GM12878 (cell line): ENCODE measurements at regions not wholly inside any gene's neighbourhood (a gene's known extent, or its start where the extent isn't known, plus 50 kb on each side); places are given as distances from the start of the nearest gene placed in this dataset.

Experiments
- ATAC-seq: fragments of 200-7000 bp; cut with Tn5 transposase; 3 replicates; pipeline ENCODE4 v1.9.1; 2020; ENCODE audit warnings: mild to moderate bottlenecking, moderate library complexity
- BruUV-seq: library from RNA; stranded (reverse); fragments of 400-500 nt; replicated peaks from 2 replicates; lab custom pipeline; 2021; lab: Mats Ljungman, UMichigan
- CTCF ChIA-PET: fragments of 300-600 bp; sonication (Branson Sonifier 250); formaldehyde crosslinking; extraction: SDS; loops from one replicate; lab custom pipeline; 2021; ENCODE audit warnings: inconsistent platforms; lab: Yijun Ruan, JAX
- POLR2A ChIA-PET: fragments of 350-600 bp; formaldehyde crosslinking; extraction: SDS; loops from one replicate; lab custom pipeline; 2021; ENCODE audit warnings: inconsistent platforms; lab: Charles Lee
- RAD21 ChIA-PET: fragments of 300-600 bp; sonication (Branson Sonifier 250); formaldehyde crosslinking; loops from one replicate; lab custom pipeline; 2023; ENCODE audit warnings: antibody characterized with exemption; ENCODE audit not compliant: unreplicated experiment; lab: Charles Lee
- SMC1A ChIA-PET: fragments of 300-600 bp; sonication (Branson Sonifier 250); formaldehyde crosslinking; loops from one replicate; lab custom pipeline; 2023; ENCODE audit not compliant: unreplicated experiment, uncharacterized antibody; lab: Charles Lee
- DNase-seq: peaks from one replicate; pipeline ENCODE4 v3.0.0-alpha.2; 2011; ENCODE audit warnings: low read depth, low spot score
- FAIRE-seq: peaks from 3 replicates; lab custom pipeline; 2011; peaks lifted over from hg19 to GRCh38; lab: Jason Lieb, UNC
- H2AFZ ChIP-seq: 2 replicates; pipeline ENCODE4 v1.6.0; 2011; ENCODE audit warnings: low read depth, low read length, control low read depth; ENCODE audit not compliant: control insufficient read depth
- H3K27ac ChIP-seq: 2 replicates; pipeline ENCODE4 v1.5.1; 2011; ENCODE audit warnings: control low read depth; ENCODE audit not compliant: control insufficient read depth, insufficient read depth
- H3K27me3 ChIP-seq, 2 experiments: replicated peaks in 1 of 2; 2 replicates each; pipeline versions ENCODE4 v1.6.0 to v1.6.1; 2011; ENCODE audit warnings: low read length in 1 of 2; ENCODE audit not compliant: control insufficient read depth in 2 of 2, insufficient read depth in 2 of 2
- H3K36me3 ChIP-seq, 2 experiments: 2 replicates each; pipeline ENCODE4 v1.5.1; 2011; ENCODE audit warnings: low read length in 1 of 2; ENCODE audit not compliant: control insufficient read depth in 2 of 2, insufficient read depth in 2 of 2
- H3K4me1 ChIP-seq: 2 replicates; pipeline ENCODE4 v1.6.1; 2011; ENCODE audit warnings: mild to moderate bottlenecking, low read length, moderate library complexity, mixed read lengths; ENCODE audit not compliant: control insufficient read depth, insufficient read depth
- H3K4me2 ChIP-seq: 2 replicates; pipeline ENCODE4 v1.6.0; 2011; ENCODE audit warnings: control low read depth; ENCODE audit not compliant: control insufficient read depth, insufficient read depth
- H3K4me3 ChIP-seq: fragments of 200-600 bp; sonication (generic); 2 replicates; pipeline ENCODE4 v1.5.1; 2016
- H3K79me2 ChIP-seq: 2 replicates; pipeline ENCODE4 v1.6.0; 2011; ENCODE audit warnings: low read length; ENCODE audit not compliant: control insufficient read depth, insufficient read depth
- H3K9ac ChIP-seq: 2 replicates; pipeline ENCODE4 v1.8.0; 2011; ENCODE audit warnings: low read length, control low read depth, mixed read lengths; ENCODE audit not compliant: control insufficient read depth, insufficient read depth
- H3K9me3 ChIP-seq: replicated peaks from 3 replicates; pipeline ENCODE4 v1.5.1; 2011; ENCODE audit warnings: mild to moderate bottlenecking, low read length; ENCODE audit not compliant: control insufficient read depth, insufficient read depth
- H4K20me1 ChIP-seq: 2 replicates; pipeline ENCODE4 v1.6.0; 2011; ENCODE audit not compliant: control insufficient read depth, insufficient read depth
- BHLHE40 ChIP-seq, 2 experiments: fragments of 450-650 bp in 1 of 2; IDR thresholded peaks; 2 replicates each; pipeline ENCODE4 v1.6.1; 2011 to 2017; ENCODE audit warnings: low read depth in 2 of 2, borderline replicate concordance in 1 of 2, improper control_type of control experiment in 1 of 2, low read length in 1 of 2, mild to moderate bottlenecking in 1 of 2
- BMI1 ChIP-seq: fragments of 450-650 bp; IDR thresholded peaks from 2 replicates; pipeline ENCODE4 v1.6.1; 2016; ENCODE audit warnings: mild to moderate bottlenecking, moderate library complexity, borderline replicate concordance
- EP300 ChIP-seq, 2 experiments: fragments of 150-350 bp in 1 of 2; IDR thresholded peaks; 2 replicates each; pipeline ENCODE4 v1.6.1; 2011 to 2012; ENCODE audit warnings: low read depth in 2 of 2, low read length in 2 of 2, borderline replicate concordance in 1 of 2, improper control_type of control experiment in 1 of 2, inconsistent platforms in 1 of 2; ENCODE audit not compliant: control insufficient read depth in 1 of 2
- FOXK2 ChIP-seq: fragments of 450-650 bp; IDR thresholded peaks from 2 replicates; pipeline ENCODE4 v1.6.1; 2017; ENCODE audit warnings: mild to moderate bottlenecking, moderate library complexity
- SIX5 ChIP-seq: IDR thresholded peaks from 2 replicates; pipeline ENCODE4 v1.6.1; 2011; ENCODE audit warnings: mild to moderate bottlenecking, low read depth, low read length, moderate library complexity; ENCODE audit not compliant: severe bottlenecking
- ZNF217 ChIP-seq: fragments of 450-650 bp; IDR thresholded peaks from 2 replicates; pipeline ENCODE4 v1.6.1; 2017; ENCODE audit warnings: antibody characterized with exemption, mild to moderate bottlenecking
- WGBS: methylation state at CpG from one replicate; pipeline ENCODE4 v1.1.6; 2016; ENCODE audit warnings: low lambda C conversion rate; ENCODE audit not compliant: insufficient replicate concordance, insufficient coverage; ENCODE audit errors: missing lambda C conversion rate; 5-methylcytosine and 5-hydroxymethylcytosine counted together
- in situ Hi-C: fragments of 300-500 bp; cut with MboI; formaldehyde crosslinking; loops from 9 replicates; pipeline ENCODE4 v1.14.3; 2018; ENCODE audit warnings: mixed read lengths
- intact Hi-C: fragments of 100-400 bp; cut with micrococcal nuclease; formaldehyde crosslinking; loops from one replicate; pipeline ENCODE4 v1.14.2; 2022; ENCODE audit not compliant: unreplicated experiment
- TF ChIP-seq, protein P1 (sequence below): IDR thresholded peaks from 2 replicates; pipeline ENCODE4 v1.6.1; 2011; ENCODE audit warnings: low read depth, low read length, improper control_type of control experiment, borderline replicate concordance
- TF ChIP-seq, protein P2 (sequence below): fragments of 450-650 bp; IDR thresholded peaks from 2 replicates; pipeline ENCODE4 v1.6.1; 2018; ENCODE audit warnings: borderline replicate concordance, mild to moderate bottlenecking; ENCODE audit not compliant: partially characterized antibody
- TF ChIP-seq, protein P3 (sequence below): IDR thresholded peaks from 2 replicates; pipeline ENCODE4 v1.6.1; 2012; ENCODE audit warnings: low read depth, low read length, improper control_type of control experiment
- TF ChIP-seq, protein P4 (sequence below): IDR thresholded peaks from 2 replicates; pipeline ENCODE4 v1.6.1; 2011; ENCODE audit warnings: borderline replicate concordance, low read depth, mild to moderate bottlenecking, moderate library complexity, mixed read lengths, low read length; ENCODE audit not compliant: insufficient read depth; ENCODE audit errors: extremely low read length

DNA sequence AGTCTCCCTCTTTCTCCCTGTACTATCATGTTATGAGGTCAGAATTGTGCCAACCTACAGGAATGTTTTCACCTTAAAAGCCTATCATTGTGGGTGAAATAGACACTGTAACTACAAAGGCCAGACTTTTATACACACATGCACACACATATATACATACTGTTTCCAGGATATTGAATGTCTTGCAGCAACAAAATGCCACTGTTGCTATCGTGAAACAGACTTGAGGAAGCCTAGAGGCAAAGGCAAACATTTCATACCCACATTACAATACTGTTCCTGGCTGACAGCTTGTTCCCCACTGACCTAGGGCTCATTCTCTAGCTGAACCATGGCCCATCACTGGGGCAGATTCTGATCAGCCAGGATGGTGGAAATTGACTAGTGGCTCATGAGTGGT is 125.1 kb upstream of the DUSP10 start (continued):
- TF ChIP-seq, protein P1, sequence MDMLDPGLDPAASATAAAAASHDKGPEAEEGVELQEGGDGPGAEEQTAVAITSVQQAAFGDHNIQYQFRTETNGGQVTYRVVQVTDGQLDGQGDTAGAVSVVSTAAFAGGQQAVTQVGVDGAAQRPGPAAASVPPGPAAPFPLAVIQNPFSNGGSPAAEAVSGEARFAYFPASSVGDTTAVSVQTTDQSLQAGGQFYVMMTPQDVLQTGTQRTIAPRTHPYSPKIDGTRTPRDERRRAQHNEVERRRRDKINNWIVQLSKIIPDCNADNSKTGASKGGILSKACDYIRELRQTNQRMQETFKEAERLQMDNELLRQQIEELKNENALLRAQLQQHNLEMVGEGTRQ, result no peak

DNA sequence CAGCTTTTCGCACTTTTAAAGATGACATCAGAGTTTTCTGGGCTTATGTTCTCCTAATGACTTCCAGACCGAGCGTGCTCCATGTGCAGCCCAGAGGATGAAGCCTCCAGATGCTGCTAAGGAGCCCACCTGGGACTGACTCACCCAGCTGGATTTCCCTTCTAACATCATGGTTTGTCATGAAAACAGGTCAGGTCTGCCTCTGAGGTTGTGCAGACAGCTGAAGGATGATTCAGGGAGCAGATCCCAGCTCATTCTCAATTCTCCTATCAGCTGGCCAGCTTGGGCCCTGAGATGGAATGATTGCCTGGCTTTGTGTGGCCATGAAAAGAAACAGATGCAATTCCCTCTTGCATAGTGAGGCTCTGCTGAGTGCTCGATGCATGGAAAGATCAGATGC is 123.9 kb upstream of the DUSP10 start:
- intact Hi-C loops (no loop called here), in situ Hi-C loops (no loop called here)
- Histone ChIP-seq H3K27ac (no peak overlapping the region), H3K4me1 (peaks cover 2% of the 10 kb centered on the region; the same call in 1 of the 2 replicates), H2AFZ (no peak overlapping the region), H3K79me2 (no peaks in the 10 kb centered on the region), H3K9me3 (no peaks in the 10 kb centered on the region; the same call in 2 of the 3 replicates), H4K20me1 (no peaks in the 10 kb centered on the region), H3K4me3 (no peak overlapping the region), H3K4me2 (no peak overlapping the region), H3K27me3 (no peaks in the 10 kb centered on the region)
- POLR2A ChIA-PET, result no interaction called here
- WGBS, result 75% methylated on average over 4 of the region's 4 CpGs
- SMC1A ChIA-PET, result interaction anchor here (0.8 to 2.0 kb wide), 4 partner anchors 9 to 122 kb away, joined by 3 to 5 read pairs (median 4); no protein-coding TSS in a partner anchor
- BruUV-seq, result no TSS peak
- no peak for DNase-seq
- no peak for ATAC-seq
- TF ChIP-seq FOXK2, result no peak
- TF ChIP-seq, protein P2, sequence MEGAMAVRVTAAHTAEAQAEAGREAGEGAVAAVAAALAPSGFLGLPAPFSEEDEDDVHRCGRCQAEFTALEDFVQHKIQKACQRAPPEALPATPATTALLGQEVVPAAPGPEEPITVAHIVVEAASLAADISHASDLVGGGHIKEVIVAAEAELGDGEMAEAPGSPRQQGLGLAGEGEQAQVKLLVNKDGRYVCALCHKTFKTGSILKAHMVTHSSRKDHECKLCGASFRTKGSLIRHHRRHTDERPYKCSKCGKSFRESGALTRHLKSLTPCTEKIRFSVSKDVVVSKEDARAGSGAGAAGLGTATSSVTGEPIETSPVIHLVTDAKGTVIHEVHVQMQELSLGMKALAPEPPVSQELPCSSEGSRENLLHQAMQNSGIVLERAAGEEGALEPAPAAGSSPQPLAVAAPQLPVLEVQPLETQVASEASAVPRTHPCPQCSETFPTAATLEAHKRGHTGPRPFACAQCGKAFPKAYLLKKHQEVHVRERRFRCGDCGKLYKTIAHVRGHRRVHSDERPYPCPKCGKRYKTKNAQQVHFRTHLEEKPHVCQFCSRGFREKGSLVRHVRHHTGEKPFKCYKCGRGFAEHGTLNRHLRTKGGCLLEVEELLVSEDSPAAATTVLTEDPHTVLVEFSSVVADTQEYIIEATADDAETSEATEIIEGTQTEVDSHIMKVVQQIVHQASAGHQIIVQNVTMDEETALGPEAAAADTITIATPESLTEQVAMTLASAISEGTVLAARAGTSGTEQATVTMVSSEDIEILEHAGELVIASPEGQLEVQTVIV, result no peak
- no peak for TF ChIP-seq SIX5
- no peak for TF ChIP-seq BMI1
- no peak for TF ChIP-seq ZNF217
- TF ChIP-seq, protein P3, sequence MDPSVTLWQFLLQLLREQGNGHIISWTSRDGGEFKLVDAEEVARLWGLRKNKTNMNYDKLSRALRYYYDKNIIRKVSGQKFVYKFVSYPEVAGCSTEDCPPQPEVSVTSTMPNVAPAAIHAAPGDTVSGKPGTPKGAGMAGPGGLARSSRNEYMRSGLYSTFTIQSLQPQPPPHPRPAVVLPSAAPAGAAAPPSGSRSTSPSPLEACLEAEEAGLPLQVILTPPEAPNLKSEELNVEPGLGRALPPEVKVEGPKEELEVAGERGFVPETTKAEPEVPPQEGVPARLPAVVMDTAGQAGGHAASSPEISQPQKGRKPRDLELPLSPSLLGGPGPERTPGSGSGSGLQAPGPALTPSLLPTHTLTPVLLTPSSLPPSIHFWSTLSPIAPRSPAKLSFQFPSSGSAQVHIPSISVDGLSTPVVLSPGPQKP, result no peak
- TF ChIP-seq, protein P4, sequence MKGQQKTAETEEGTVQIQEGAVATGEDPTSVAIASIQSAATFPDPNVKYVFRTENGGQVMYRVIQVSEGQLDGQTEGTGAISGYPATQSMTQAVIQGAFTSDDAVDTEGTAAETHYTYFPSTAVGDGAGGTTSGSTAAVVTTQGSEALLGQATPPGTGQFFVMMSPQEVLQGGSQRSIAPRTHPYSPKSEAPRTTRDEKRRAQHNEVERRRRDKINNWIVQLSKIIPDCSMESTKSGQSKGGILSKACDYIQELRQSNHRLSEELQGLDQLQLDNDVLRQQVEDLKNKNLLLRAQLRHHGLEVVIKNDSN, result no peak
- TF ChIP-seq EP300 (IDR thresholded peaks at IDR 0.05; ENCODE audit: borderline replicate concordance in 1 of 2, control insufficient read depth in 1 of 2, low read depth in 2 of 2, low read length in 2 of 2), result no peak
- TF ChIP-seq BHLHE40 (IDR thresholded peaks at IDR 0.05; ENCODE audit: borderline replicate concordance in 1 of 2, low read depth in 2 of 2, low read length in 1 of 2), result no peak
- TF ChIP-seq, all 136 proteins: peak for 0
- Histone ChIP-seq H3K9ac (no peak overlapping the region), H3K36me3 (no peaks in the 10 kb centered on the region)
- no peak for FAIRE-seq
- ChIA-PET RAD21 (no interaction called here), CTCF (no interaction called here)
